ENCODE measurements at regions not wholly inside any gene's neighbourhood (a gene's known extent, or its start where the extent isn't known, plus 50 kb on each side); places are given as distances from the start of the nearest gene placed in this dataset.
"Not testable (repeated sequence)": the region's sequence is repeated elsewhere in the genome, so short reads cannot be mapped to it uniquely, and the experiment has no call there.

DNA sequence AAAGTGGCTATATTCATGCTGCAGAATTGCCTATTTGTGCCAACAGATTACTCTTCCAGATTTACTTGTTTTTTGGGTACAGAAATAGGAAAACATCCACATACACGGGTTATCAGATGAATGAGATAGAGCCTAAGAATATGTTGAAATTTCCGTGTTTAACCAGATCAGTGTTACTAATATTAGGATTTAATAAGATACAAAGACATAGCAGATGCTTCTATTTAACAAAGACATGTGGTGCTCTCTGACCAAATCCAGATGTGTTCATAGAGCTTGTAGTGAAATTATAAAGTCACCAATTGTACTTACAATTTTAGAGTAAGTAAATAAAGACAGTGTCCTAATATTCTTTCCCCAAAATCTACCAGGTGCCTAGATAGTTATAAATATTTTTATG is 208.0 kb downstream of the CASP12 start:
- ATAC-seq: no peak
- Histone ChIP-seq H3K27ac (no peak overlapping the region), H3K9me3 (no peaks in the 10 kb centered on the region), H3K36me3 (no peaks in the 10 kb centered on the region), H3K4me1 (no peaks in the 10 kb centered on the region), H3K4me3 (no peak overlapping the region), H3K27me3 (no peaks in the 10 kb centered on the region)
- in situ Hi-C loops (cut with MboI; ENCODE audit: low sequenced_read_pairs in 4 of 4): no loop called here
- DNase-seq: no peak
- TF ChIP-seq, protein P1, sequence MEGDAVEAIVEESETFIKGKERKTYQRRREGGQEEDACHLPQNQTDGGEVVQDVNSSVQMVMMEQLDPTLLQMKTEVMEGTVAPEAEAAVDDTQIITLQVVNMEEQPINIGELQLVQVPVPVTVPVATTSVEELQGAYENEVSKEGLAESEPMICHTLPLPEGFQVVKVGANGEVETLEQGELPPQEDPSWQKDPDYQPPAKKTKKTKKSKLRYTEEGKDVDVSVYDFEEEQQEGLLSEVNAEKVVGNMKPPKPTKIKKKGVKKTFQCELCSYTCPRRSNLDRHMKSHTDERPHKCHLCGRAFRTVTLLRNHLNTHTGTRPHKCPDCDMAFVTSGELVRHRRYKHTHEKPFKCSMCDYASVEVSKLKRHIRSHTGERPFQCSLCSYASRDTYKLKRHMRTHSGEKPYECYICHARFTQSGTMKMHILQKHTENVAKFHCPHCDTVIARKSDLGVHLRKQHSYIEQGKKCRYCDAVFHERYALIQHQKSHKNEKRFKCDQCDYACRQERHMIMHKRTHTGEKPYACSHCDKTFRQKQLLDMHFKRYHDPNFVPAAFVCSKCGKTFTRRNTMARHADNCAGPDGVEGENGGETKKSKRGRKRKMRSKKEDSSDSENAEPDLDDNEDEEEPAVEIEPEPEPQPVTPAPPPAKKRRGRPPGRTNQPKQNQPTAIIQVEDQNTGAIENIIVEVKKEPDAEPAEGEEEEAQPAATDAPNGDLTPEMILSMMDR (IDR thresholded peaks at IDR 0.05 in 4 of 5, conservative IDR thresholded peaks at IDR 0.05 in 1 of 5): no peak
- no peak for TF ChIP-seq POLR2A (IDR thresholded peaks at IDR 0.05)
- intact Hi-C loops (cut with DNase I; ENCODE audit: low total_unique reads): no loop called here

DNA sequence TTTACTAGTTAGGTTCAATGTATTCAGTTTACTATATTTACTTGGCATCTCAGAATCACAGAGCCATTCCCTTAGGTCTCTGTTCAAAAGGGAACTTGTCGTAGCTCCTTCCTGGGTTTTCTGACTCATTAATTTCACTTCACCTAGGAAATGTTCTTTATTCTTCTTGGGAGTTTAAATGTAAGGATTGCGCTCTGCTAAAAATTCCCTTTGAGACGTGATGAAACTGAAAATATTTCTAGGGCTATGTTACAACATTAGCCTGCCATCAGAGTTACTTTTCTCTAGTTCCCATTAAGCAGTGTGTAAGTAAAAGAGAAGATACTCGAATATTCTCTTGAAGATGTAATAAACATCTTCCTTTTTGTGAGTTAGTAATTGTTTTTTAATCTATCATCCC is 209.5 kb downstream of the CASP12 start:
- H3K4me3 ChIP-seq: no peak overlapping the region
- no peaks in the 10 kb centered on the region for H3K27me3 ChIP-seq
- H3K4me1 ChIP-seq: no peaks in the 10 kb centered on the region
- no peak overlapping the region for H3K27ac ChIP-seq
- no peak for TF ChIP-seq POLR2A (IDR thresholded peaks at IDR 0.05)
- TF ChIP-seq, protein P1 (IDR thresholded peaks at IDR 0.05 in 4 of 5, conservative IDR thresholded peaks at IDR 0.05 in 1 of 5): no peak
- intact Hi-C loops (cut with DNase I; ENCODE audit: low total_unique reads) (no loop called here), in situ Hi-C loops (cut with MboI; ENCODE audit: low sequenced_read_pairs in 4 of 4) (no loop called here)
- no peaks in the 10 kb centered on the region for H3K9me3 ChIP-seq
- no peak for ATAC-seq
- no peak for DNase-seq
- no peaks in the 10 kb centered on the region for H3K36me3 ChIP-seq

DNA sequence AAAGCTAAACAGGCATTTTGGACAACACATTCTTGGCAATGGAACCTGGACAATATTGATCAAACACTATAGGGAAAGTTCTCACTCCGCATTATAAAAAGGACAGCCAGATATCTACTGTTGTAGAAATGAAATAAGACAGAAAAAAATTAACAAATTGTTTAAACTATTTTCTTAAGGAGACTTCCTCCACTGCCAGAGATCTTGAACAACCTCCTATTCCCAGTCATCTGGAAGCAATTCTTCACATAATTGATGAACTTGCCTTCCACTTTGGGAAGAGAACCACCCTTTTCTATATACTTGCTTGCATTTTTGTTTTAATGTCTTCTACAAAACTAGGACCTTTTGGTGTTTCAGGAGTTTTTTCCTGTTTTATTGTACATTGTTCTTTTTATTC is 216.1 kb downstream of the CASP12 start:
- no peak for ATAC-seq
- TF ChIP-seq POLR2A (IDR thresholded peaks at IDR 0.05): no peak
- TF ChIP-seq, protein P1 (IDR thresholded peaks at IDR 0.05 in 4 of 5, conservative IDR thresholded peaks at IDR 0.05 in 1 of 5): no peak
- Histone ChIP-seq H3K27me3 (no peaks in the 10 kb centered on the region), H3K36me3 (no peaks in the 10 kb centered on the region), H3K4me1 (no peaks in the 10 kb centered on the region), H3K4me3 (no peak overlapping the region), H3K27ac (no peak overlapping the region), H3K9me3 (no peaks in the 10 kb centered on the region)
- intact Hi-C loops (cut with DNase I; ENCODE audit: low total_unique reads) (no loop called here), in situ Hi-C loops (cut with MboI; ENCODE audit: low sequenced_read_pairs in 4 of 4) (no loop called here)
- no peak for DNase-seq

DNA sequence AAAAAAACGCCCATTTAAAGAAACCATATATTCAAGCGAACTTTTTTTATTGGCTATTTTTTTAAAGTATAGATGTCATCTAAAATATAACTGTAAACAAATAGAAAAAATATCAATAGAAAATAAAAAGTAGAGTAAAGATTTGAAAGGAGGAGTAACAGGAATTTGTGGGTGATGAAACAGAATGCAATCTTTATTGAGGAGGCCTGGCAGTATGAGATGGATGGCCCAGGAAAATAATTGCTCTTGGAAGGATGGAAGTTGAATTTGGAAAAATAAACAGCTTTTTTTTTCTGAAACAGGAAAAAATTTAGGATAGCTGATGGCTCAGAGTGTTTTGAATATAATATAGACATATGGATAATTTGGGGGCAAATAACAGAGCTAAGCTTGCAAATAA is 219.0 kb downstream of the CASP12 start:
- no peak overlapping the region for H3K27ac ChIP-seq
- H3K4me3 ChIP-seq: no peak overlapping the region
- no peak for TF ChIP-seq POLR2A (IDR thresholded peaks at IDR 0.05)
- TF ChIP-seq, protein P1 (IDR thresholded peaks at IDR 0.05 in 4 of 5, conservative IDR thresholded peaks at IDR 0.05 in 1 of 5): no peak
- H3K27me3 ChIP-seq: no peaks in the 10 kb centered on the region
- no peaks in the 10 kb centered on the region for H3K36me3 ChIP-seq
- intact Hi-C loops (cut with DNase I; ENCODE audit: low total_unique reads): no loop called here
- no peaks in the 10 kb centered on the region for H3K4me1 ChIP-seq
- in situ Hi-C loops (cut with MboI; ENCODE audit: low sequenced_read_pairs in 4 of 4): no loop called here
- DNase-seq (no peak), ATAC-seq (no peak)
- H3K9me3 ChIP-seq: no peaks in the 10 kb centered on the region

DNA sequence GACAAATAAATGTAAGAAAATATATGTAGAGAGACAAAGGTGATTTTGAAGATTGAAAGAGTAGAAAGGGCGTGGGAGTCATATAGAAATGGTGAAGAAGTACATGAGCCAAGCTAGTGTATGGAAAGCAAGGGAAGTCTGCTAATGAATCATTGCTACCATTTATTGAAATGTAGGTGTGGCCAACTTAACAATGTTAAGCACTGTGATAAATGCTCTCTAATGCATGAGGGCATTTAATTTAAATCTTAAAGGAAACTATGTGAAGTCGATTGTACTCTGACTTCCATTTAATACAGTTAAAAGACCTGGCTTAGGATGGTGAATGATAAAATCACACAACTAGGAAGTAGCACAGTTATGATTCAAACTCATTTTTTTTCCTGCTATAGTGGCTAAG is 219.9 kb downstream of the CASP12 start:
- intact Hi-C loops (cut with DNase I; ENCODE audit: low total_unique reads): no loop called here
- Histone ChIP-seq H3K4me1 (no peaks in the 10 kb centered on the region), H3K4me3 (no peak overlapping the region), H3K9me3 (no peaks in the 10 kb centered on the region), H3K27me3 (no peaks in the 10 kb centered on the region), H3K27ac (no peak overlapping the region), H3K36me3 (no peaks in the 10 kb centered on the region)
- DNase-seq (no peak), ATAC-seq (no peak)
- in situ Hi-C loops (cut with MboI; ENCODE audit: low sequenced_read_pairs in 4 of 4): no loop called here
- TF ChIP-seq POLR2A (IDR thresholded peaks at IDR 0.05): no peak
- TF ChIP-seq, protein P1 (IDR thresholded peaks at IDR 0.05 in 4 of 5, conservative IDR thresholded peaks at IDR 0.05 in 1 of 5): no peak

DNA sequence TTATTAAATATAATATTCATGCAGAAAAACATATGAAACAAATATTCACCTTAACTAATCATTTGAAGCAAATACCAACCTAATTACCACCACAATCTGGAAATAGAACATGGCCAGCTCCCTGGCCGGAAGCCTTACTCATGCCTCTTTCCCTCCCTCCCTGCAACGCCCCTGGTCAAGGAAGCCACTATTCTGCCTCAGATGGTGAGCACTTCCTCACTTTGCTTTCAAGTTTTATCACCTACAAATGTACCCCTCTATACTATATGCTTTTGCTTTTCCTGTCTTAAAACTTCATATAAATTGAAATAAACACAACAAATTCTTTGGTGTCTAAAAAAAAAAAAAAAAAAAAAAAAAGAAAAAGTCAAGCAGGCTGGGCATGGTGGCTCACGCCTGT is 221.2 kb downstream of the CASP12 start:
- DNase-seq; H3K9me3 ChIP-seq; H3K4me3 ChIP-seq; ATAC-seq; H3K27ac ChIP-seq; in situ Hi-C loops (cut with MboI; ENCODE audit: low sequenced_read_pairs in 4 of 4); intact Hi-C loops (cut with DNase I; ENCODE audit: low total_unique reads); H3K4me1 ChIP-seq; H3K36me3 ChIP-seq; H3K27me3 ChIP-seq: not testable (repeated sequence)
